Ishikawa (cell line): ENCODE measurements at regions not wholly inside any gene's neighbourhood (a gene's known extent, or its start where the extent isn't known, plus 50 kb on each side); places are given as distances from the start of the nearest gene placed in this dataset.

Experiments used
- CEBPB ChIP-seq: IDR thresholded peaks from 2 replicates; pipeline ENCODE4 v1.6.1; 2012
- CREB1 ChIP-seq: IDR thresholded peaks from 2 replicates; pipeline ENCODE4 v1.6.1; 2012; ENCODE audit warnings: low read depth
- EP300 ChIP-seq: IDR thresholded peaks from 2 replicates; pipeline ENCODE4 v1.6.1; 2012; ENCODE audit warnings: borderline replicate concordance
- FOXM1 ChIP-seq: IDR thresholded peaks from 2 replicates; pipeline ENCODE4 v1.6.1; 2012; ENCODE audit warnings: low read depth, borderline replicate concordance
- NFIC ChIP-seq: IDR thresholded peaks from 2 replicates; pipeline ENCODE4 v1.6.1; 2012
- RAD21 ChIP-seq: IDR thresholded peaks from 2 replicates; pipeline ENCODE4 v1.6.1; 2012; ENCODE audit warnings: low read depth
- REST ChIP-seq: IDR thresholded peaks from 2 replicates; pipeline ENCODE4 v1.6.1; 2012; ENCODE audit warnings: low read depth, mild to moderate bottlenecking
- TAF1 ChIP-seq: IDR thresholded peaks from 2 replicates; pipeline ENCODE4 v1.6.1; 2012; ENCODE audit warnings: low read depth, mild to moderate bottlenecking
- TCF12 ChIP-seq: IDR thresholded peaks from 2 replicates; pipeline ENCODE4 v1.6.1; 2012; ENCODE audit warnings: low read depth
- TEAD4 ChIP-seq: IDR thresholded peaks from 2 replicates; pipeline ENCODE4 v1.6.1; 2012
- YY1 ChIP-seq: IDR thresholded peaks from 2 replicates; pipeline ENCODE4 v1.6.1; 2012; ENCODE audit warnings: low read depth
- ZBTB7A ChIP-seq: IDR thresholded peaks from 2 replicates; pipeline ENCODE4 v1.6.1; 2012; ENCODE audit warnings: low read depth
- TF ChIP-seq, protein P1 (sequence below): IDR thresholded peaks from 2 replicates; pipeline ENCODE4 v1.6.1; 2012
- TF ChIP-seq, protein P2 (sequence below): IDR thresholded peaks from 2 replicates; pipeline ENCODE4 v1.6.1; 2012

- TF ChIP-seq YY1 (no peak), TAF1 (no peak), CEBPB (no peak), EP300 (no peak), CREB1 (no peak), ZBTB7A (no peak), TEAD4 (no peak), REST (no peak), FOXM1 (no peak), NFIC (no peak), TCF12 (no peak), RAD21 (no peak)
- TF ChIP-seq, protein P1, sequence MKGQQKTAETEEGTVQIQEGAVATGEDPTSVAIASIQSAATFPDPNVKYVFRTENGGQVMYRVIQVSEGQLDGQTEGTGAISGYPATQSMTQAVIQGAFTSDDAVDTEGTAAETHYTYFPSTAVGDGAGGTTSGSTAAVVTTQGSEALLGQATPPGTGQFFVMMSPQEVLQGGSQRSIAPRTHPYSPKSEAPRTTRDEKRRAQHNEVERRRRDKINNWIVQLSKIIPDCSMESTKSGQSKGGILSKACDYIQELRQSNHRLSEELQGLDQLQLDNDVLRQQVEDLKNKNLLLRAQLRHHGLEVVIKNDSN: no peak
- TF ChIP-seq, protein P2, sequence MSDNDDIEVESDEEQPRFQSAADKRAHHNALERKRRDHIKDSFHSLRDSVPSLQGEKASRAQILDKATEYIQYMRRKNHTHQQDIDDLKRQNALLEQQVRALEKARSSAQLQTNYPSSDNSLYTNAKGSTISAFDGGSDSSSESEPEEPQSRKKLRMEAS: no peak
Measured at GRCh38 chr12:7591531-7591930, 74.2 kb downstream of the APOBEC1 start.
